ENCODE measurements at regions not wholly inside any gene's neighbourhood (a gene's known extent, or its start where the extent isn't known, plus 50 kb on each side); places are given as distances from the start of the nearest gene placed in this dataset.

DNA sequence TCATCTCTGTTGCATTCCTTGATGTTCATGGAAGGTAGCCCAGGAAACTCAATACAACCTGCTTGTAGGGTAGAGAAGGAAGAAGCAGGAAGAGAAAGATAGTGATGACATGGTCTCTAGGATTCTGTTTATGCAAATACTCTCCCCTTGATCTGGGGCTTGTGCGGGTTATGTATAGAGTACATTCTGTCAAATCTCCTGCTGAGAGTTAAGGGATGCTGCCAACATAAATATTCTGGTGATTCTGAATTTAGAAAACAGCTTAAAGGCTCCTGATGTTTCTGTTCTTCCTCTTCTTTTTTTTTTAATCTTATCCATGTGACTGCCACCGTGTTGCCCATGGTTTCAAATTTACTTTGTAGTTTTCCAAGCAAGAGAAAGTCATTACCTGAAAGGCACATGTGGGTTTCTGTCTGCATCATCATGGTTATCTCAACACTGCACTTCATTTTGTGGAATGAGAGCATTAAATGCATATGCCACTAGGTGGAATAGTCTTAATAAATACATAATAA, 150.6 kb downstream of the RPS12 start:
- Histone ChIP-seq H3K27ac (no peak overlapping the region), H3K9me3 (no peaks in the 10 kb centered on the region), H3K4me1 (no peaks in the 10 kb centered on the region), H3K27me3 (ENCODE audit: low read depth) (no peaks in the 10 kb centered on the region), H3K36me3 (no peaks in the 10 kb centered on the region), H3K4me3 (no peak overlapping the region)
- DNase-seq (no peak), ATAC-seq (no peak)
- TF ChIP-seq, protein P1, sequence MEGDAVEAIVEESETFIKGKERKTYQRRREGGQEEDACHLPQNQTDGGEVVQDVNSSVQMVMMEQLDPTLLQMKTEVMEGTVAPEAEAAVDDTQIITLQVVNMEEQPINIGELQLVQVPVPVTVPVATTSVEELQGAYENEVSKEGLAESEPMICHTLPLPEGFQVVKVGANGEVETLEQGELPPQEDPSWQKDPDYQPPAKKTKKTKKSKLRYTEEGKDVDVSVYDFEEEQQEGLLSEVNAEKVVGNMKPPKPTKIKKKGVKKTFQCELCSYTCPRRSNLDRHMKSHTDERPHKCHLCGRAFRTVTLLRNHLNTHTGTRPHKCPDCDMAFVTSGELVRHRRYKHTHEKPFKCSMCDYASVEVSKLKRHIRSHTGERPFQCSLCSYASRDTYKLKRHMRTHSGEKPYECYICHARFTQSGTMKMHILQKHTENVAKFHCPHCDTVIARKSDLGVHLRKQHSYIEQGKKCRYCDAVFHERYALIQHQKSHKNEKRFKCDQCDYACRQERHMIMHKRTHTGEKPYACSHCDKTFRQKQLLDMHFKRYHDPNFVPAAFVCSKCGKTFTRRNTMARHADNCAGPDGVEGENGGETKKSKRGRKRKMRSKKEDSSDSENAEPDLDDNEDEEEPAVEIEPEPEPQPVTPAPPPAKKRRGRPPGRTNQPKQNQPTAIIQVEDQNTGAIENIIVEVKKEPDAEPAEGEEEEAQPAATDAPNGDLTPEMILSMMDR (IDR thresholded peaks at IDR 0.05): no peak
- intact Hi-C loops (cut with DNase I): no loop called here

- DNase-seq (no peak), ATAC-seq (no peak)
- H3K36me3 ChIP-seq: no peaks in the 10 kb centered on the region
- TF ChIP-seq, protein P1 (IDR thresholded peaks at IDR 0.05): no peak
- no peak overlapping the region for H3K4me3 ChIP-seq
- intact Hi-C loops (cut with DNase I): no loop called here
- no peaks in the 10 kb centered on the region for H3K4me1 ChIP-seq
- no peaks in the 10 kb centered on the region for H3K27me3 ChIP-seq (ENCODE audit: low read depth)
- no peak overlapping the region for H3K27ac ChIP-seq
- H3K9me3 ChIP-seq: no peaks in the 10 kb centered on the region
Measured at GRCh38 chr6:132967871-132968270, 153.5 kb downstream of the RPS12 start.

- Histone ChIP-seq H3K4me1 (no peaks in the 10 kb centered on the region), H3K9me3 (no peaks in the 10 kb centered on the region), H3K27me3 (ENCODE audit: low read depth) (no peaks in the 10 kb centered on the region), H3K36me3 (no peaks in the 10 kb centered on the region), H3K4me3 (no peak overlapping the region), H3K27ac (no peak overlapping the region)
- ATAC-seq: no peak
- intact Hi-C loops (cut with DNase I): no loop called here
- no peak for DNase-seq
- TF ChIP-seq, protein P1 (IDR thresholded peaks at IDR 0.05): no peak
Measured at GRCh38 chr6:132968419-132968950, 154.1 kb downstream of the RPS12 start.

GRCh38 chr6:132969196-132969595, 154.8 kb downstream of the RPS12 start:
- Histone ChIP-seq H3K36me3 (no peaks in the 10 kb centered on the region), H3K27ac (no peak overlapping the region), H3K9me3 (no peaks in the 10 kb centered on the region), H3K4me1 (no peaks in the 10 kb centered on the region), H3K27me3 (ENCODE audit: low read depth) (no peaks in the 10 kb centered on the region), H3K4me3 (no peak overlapping the region)
- ATAC-seq: no peak
- TF ChIP-seq, protein P1 (IDR thresholded peaks at IDR 0.05): no peak
- intact Hi-C loops (cut with DNase I): no loop called here
- DNase-seq: no peak

DNA sequence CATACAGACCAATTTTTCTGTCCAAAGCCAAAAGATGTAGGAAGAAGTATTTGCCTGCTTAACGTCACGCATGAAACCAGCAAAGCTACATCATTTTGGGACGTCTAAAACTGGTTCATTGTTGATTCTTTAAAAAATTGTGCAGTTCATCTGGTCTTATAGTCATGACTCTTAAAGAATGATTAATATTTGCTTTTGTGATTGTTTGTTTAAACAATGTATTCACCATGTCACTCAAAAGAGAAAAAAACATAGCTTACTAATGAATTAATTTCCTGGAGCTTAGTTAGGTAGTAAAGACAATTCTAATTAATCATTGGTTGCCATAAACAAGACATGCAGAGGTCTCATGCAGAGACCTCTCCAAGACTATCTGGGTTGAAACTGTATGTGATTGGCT, 157.3 kb downstream of the RPS12 start:
- ATAC-seq: no peak
- no peak for DNase-seq
- Histone ChIP-seq H3K4me1 (no peaks in the 10 kb centered on the region), H3K27ac (no peak overlapping the region), H3K9me3 (no peaks in the 10 kb centered on the region), H3K36me3 (no peaks in the 10 kb centered on the region), H3K27me3 (ENCODE audit: low read depth) (no peaks in the 10 kb centered on the region), H3K4me3 (no peak overlapping the region)
- intact Hi-C loops (cut with DNase I): no loop called here
- TF ChIP-seq, protein P1 (IDR thresholded peaks at IDR 0.05): no peak

All from lower lobe of right lung (tissue), 2 donors.